ENCODE measurements at regions not wholly inside any gene's neighbourhood (a gene's known extent, or its start where the extent isn't known, plus 50 kb on each side); places are given as distances from the start of the nearest gene placed in this dataset.

GRCh38 chr2:226625946-226626345 lies 173.7 kb downstream of the IRS1 start:
- ChIA-PET CTCF (interaction anchor here (0.6 kb wide), 2 partner anchors 30 to 106 kb away, joined by 3 read pairs; no protein-coding TSS in a partner anchor), POLR2A (interaction anchor here (0.6 kb wide), 2 partner anchors 161 to 350 kb away, joined by 3 to 4 read pairs; no protein-coding TSS in a partner anchor)
- Histone ChIP-seq H3K9me3 (ENCODE audit: control insufficient read depth in 2 of 3, low read length in 3 of 3) (no peaks in the 10 kb centered on the region), H3K27me3 (ENCODE audit: control insufficient read depth in 2 of 2, insufficient read depth in 2 of 2, low read length in 2 of 2) (no peaks in the 10 kb centered on the region), H3K27ac (ENCODE audit: low read depth, low read length) (no peak overlapping the region), H3K36me3 (ENCODE audit: control insufficient read depth in 2 of 3, insufficient read depth in 3 of 3, low read length in 3 of 3) (no peaks in the 10 kb centered on the region), H3K4me3 (ENCODE audit: low read length) (no peak overlapping the region), H3K4me1 (ENCODE audit: control insufficient read depth in 2 of 2, insufficient read depth in 2 of 2, low read length in 2 of 2) (no peaks in the 10 kb centered on the region)
- H3K9me3 Mint-ChIP-seq: peaks cover 0 to 2% (median 0%) of the 10 kb centered on the region in 11 donors
- H3K4me1 Mint-ChIP-seq: no peaks in the 10 kb centered on the region
- no peak overlapping the region for H3K27ac Mint-ChIP-seq
- peaks cover 0 to 2% (median 0%) of the 10 kb centered on the region in 5 donors for H3K36me3 Mint-ChIP-seq
- intact Hi-C loops (cut with micrococcal nuclease): loop anchor here in 1 of 2 donors (1.0 kb wide), 1 partner anchor 176 kb away; no protein-coding TSS in a partner anchor
- H3K27me3 Mint-ChIP-seq: peaks cover 0 to 21% (median 6%) of the 10 kb centered on the region in 5 donors
- ATAC-seq: no peak
- DNase-seq: no peak
- no peak overlapping the region for H3K4me3 Mint-ChIP-seq

- no peak overlapping the region for H3K27ac Mint-ChIP-seq
- ChIA-PET POLR2A (no interaction called here), CTCF (interaction anchor here (0.6 kb wide), 1 partner anchor 137 kb away, joined by 3 read pairs; no protein-coding TSS in a partner anchor)
- no peak overlapping the region for H3K4me3 ChIP-seq (ENCODE audit: low read length)
- no peak overlapping the region for H3K27ac ChIP-seq (ENCODE audit: low read depth, low read length)
- intact Hi-C loops (cut with micrococcal nuclease): no loop called here
- peaks cover 0 to 2% (median 0%) of the 10 kb centered on the region in 5 donors for H3K36me3 Mint-ChIP-seq
- no peak overlapping the region for H3K4me3 Mint-ChIP-seq
- no peak for DNase-seq
- no peaks in the 10 kb centered on the region for H3K9me3 ChIP-seq (ENCODE audit: control insufficient read depth in 2 of 3, low read length in 3 of 3)
- H3K4me1 ChIP-seq (ENCODE audit: control insufficient read depth in 2 of 2, insufficient read depth in 2 of 2, low read length in 2 of 2): no peaks in the 10 kb centered on the region
- no peaks in the 10 kb centered on the region for H3K36me3 ChIP-seq (ENCODE audit: control insufficient read depth in 2 of 3, insufficient read depth in 3 of 3, low read length in 3 of 3)
- no peaks in the 10 kb centered on the region for H3K27me3 ChIP-seq (ENCODE audit: control insufficient read depth in 2 of 2, insufficient read depth in 2 of 2, low read length in 2 of 2)
- no peak for ATAC-seq
- H3K4me1 Mint-ChIP-seq: peaks cover 0 to 2% (median 0%) of the 10 kb centered on the region in 7 donors
- peaks cover 0 to 2% (median 0%) of the 10 kb centered on the region in 11 donors for H3K9me3 Mint-ChIP-seq
- peaks cover 0 to 22% (median 3%) of the 10 kb centered on the region in 5 donors for H3K27me3 Mint-ChIP-seq
Measured at GRCh38 chr2:226623587-226624368, 175.8 kb downstream of the IRS1 start.

- Mint-ChIP-seq H3K27me3 (peaks cover 0 to 20% (median 3%) of the 10 kb centered on the region in 5 donors), H3K4me1 (peaks cover 0 to 2% (median 0%) of the 10 kb centered on the region in 7 donors), H3K27ac (no peak overlapping the region), H3K36me3 (peaks cover 0 to 2% (median 0%) of the 10 kb centered on the region in 5 donors), H3K9me3 (peaks cover 0 to 4% (median 0%) of the 10 kb centered on the region in 11 donors), H3K4me3 (no peak overlapping the region)
- intact Hi-C loops (cut with micrococcal nuclease): no loop called here
- H3K36me3 ChIP-seq (ENCODE audit: control insufficient read depth in 2 of 3, insufficient read depth in 3 of 3, low read length in 3 of 3): no peaks in the 10 kb centered on the region
- no peaks in the 10 kb centered on the region for H3K9me3 ChIP-seq (ENCODE audit: control insufficient read depth in 2 of 3, low read length in 3 of 3)
- ATAC-seq (no peak), DNase-seq (no peak)
- no peak overlapping the region for H3K4me3 ChIP-seq (ENCODE audit: low read length)
- CTCF ChIA-PET: no interaction called here
- H3K27me3 ChIP-seq (ENCODE audit: control insufficient read depth in 2 of 2, insufficient read depth in 2 of 2, low read length in 2 of 2): no peaks in the 10 kb centered on the region
- no peaks in the 10 kb centered on the region for H3K4me1 ChIP-seq (ENCODE audit: control insufficient read depth in 2 of 2, insufficient read depth in 2 of 2, low read length in 2 of 2)
- H3K27ac ChIP-seq (ENCODE audit: low read depth, low read length): no peak overlapping the region
- POLR2A ChIA-PET: no interaction called here
Measured at GRCh38 chr2:226622484-226622883, 177.1 kb downstream of the IRS1 start.

GRCh38 chr2:226620176-226620575 lies 179.4 kb downstream of the IRS1 start:
- ChIA-PET POLR2A (no interaction called here), CTCF (interaction anchor here (1.1 kb wide), 1 partner anchor 180 kb away, joined by 3 read pairs; the partner anchor contains the start of gene IRS1)

GRCh38 chr2:226619707-226620106 lies 179.9 kb downstream of the IRS1 start:
- Histone ChIP-seq H3K36me3 (ENCODE audit: control insufficient read depth in 2 of 3, insufficient read depth in 3 of 3, low read length in 3 of 3) (no peaks in the 10 kb centered on the region), H3K27me3 (ENCODE audit: control insufficient read depth in 2 of 2, insufficient read depth in 2 of 2, low read length in 2 of 2) (no peaks in the 10 kb centered on the region), H3K9me3 (ENCODE audit: control insufficient read depth in 2 of 3, low read length in 3 of 3) (no peaks in the 10 kb centered on the region), H3K4me3 (ENCODE audit: low read length) (no peak overlapping the region), H3K27ac (ENCODE audit: low read depth, low read length) (no peak overlapping the region), H3K4me1 (ENCODE audit: control insufficient read depth in 2 of 2, insufficient read depth in 2 of 2, low read length in 2 of 2) (no peaks in the 10 kb centered on the region)
- Mint-ChIP-seq H3K4me3 (no peak overlapping the region), H3K27ac (no peak overlapping the region), H3K27me3 (peaks cover 0 to 13% (median 3%) of the 10 kb centered on the region in 5 donors), H3K9me3 (peaks cover 0 to 2% (median 0%) of the 10 kb centered on the region in 11 donors), H3K36me3 (no peaks in the 10 kb centered on the region), H3K4me1 (peaks cover 0 to 2% (median 0%) of the 10 kb centered on the region in 7 donors)
- CTCF ChIA-PET: interaction anchor here (1.1 kb wide), 1 partner anchor 181 kb away, joined by 3 read pairs; the partner anchor contains the start of gene IRS1
- DNase-seq (no peak), ATAC-seq (no peak)
- intact Hi-C loops (cut with micrococcal nuclease): no loop called here
- POLR2A ChIA-PET: no interaction called here

More at GRCh38 chr2:226620176-226620575, 179.4 kb downstream of the IRS1 start:
- no peak overlapping the region for H3K27ac ChIP-seq (ENCODE audit: low read depth, low read length)
- no peak overlapping the region for H3K27ac Mint-ChIP-seq
- H3K9me3 Mint-ChIP-seq: peaks cover 0 to 2% (median 0%) of the 10 kb centered on the region in 11 donors
- intact Hi-C loops (cut with micrococcal nuclease): no loop called here
- no peaks in the 10 kb centered on the region for H3K9me3 ChIP-seq (ENCODE audit: control insufficient read depth in 2 of 3, low read length in 3 of 3)
- no peaks in the 10 kb centered on the region for H3K4me1 ChIP-seq (ENCODE audit: control insufficient read depth in 2 of 2, insufficient read depth in 2 of 2, low read length in 2 of 2)
- peaks cover 0 to 2% (median 0%) of the 10 kb centered on the region in 7 donors for H3K4me1 Mint-ChIP-seq
- no peaks in the 10 kb centered on the region for H3K36me3 ChIP-seq (ENCODE audit: control insufficient read depth in 2 of 3, insufficient read depth in 3 of 3, low read length in 3 of 3)
- ATAC-seq (no peak), DNase-seq (no peak)
- H3K27me3 Mint-ChIP-seq: peaks cover 0 to 13% (median 3%) of the 10 kb centered on the region in 5 donors
- no peak overlapping the region for H3K4me3 ChIP-seq (ENCODE audit: low read length)
- no peaks in the 10 kb centered on the region for H3K36me3 Mint-ChIP-seq
- no peaks in the 10 kb centered on the region for H3K27me3 ChIP-seq (ENCODE audit: control insufficient read depth in 2 of 2, insufficient read depth in 2 of 2, low read length in 2 of 2)
- no peak overlapping the region for H3K4me3 Mint-ChIP-seq

GRCh38 chr2:226618875-226619605 lies 180.6 kb downstream of the IRS1 start:
- H3K4me3 Mint-ChIP-seq: no peak overlapping the region
- CTCF ChIA-PET: no interaction called here

More at GRCh38 chr2:226618875-226619605, 180.6 kb downstream of the IRS1 start:
- no peak for ATAC-seq
- Histone ChIP-seq H3K4me3 (ENCODE audit: low read length) (no peak overlapping the region), H3K4me1 (ENCODE audit: control insufficient read depth in 2 of 2, insufficient read depth in 2 of 2, low read length in 2 of 2) (no peaks in the 10 kb centered on the region), H3K27ac (ENCODE audit: low read depth, low read length) (no peak overlapping the region), H3K9me3 (ENCODE audit: control insufficient read depth in 2 of 3, low read length in 3 of 3) (no peaks in the 10 kb centered on the region), H3K36me3 (ENCODE audit: control insufficient read depth in 2 of 3, insufficient read depth in 3 of 3, low read length in 3 of 3) (no peaks in the 10 kb centered on the region), H3K27me3 (ENCODE audit: control insufficient read depth in 2 of 2, insufficient read depth in 2 of 2, low read length in 2 of 2) (no peaks in the 10 kb centered on the region)
- peaks cover 0 to 2% (median 0%) of the 10 kb centered on the region in 7 donors for H3K4me1 Mint-ChIP-seq
- H3K36me3 Mint-ChIP-seq: no peaks in the 10 kb centered on the region
- intact Hi-C loops (cut with micrococcal nuclease): no loop called here
- H3K27ac Mint-ChIP-seq: no peak overlapping the region
- peaks cover 0 to 13% (median 3%) of the 10 kb centered on the region in 5 donors for H3K27me3 Mint-ChIP-seq
- POLR2A ChIA-PET: no interaction called here
- DNase-seq: no peak
- peaks cover 0 to 2% (median 0%) of the 10 kb centered on the region in 11 donors for H3K9me3 Mint-ChIP-seq

Data from naive thymus-derived CD4-positive, alpha-beta T cell (primary cell).